Activated CD4-positive, alpha-beta T cell treated with anti-CD3 and anti-CD28 coated beads, Interleukin-2, amount 10 ng/mL, durations not matched to agents 7 days and 5 days (primary cell): ENCODE measurements at regions not wholly inside any gene's neighbourhood (a gene's known extent, or its start where the extent isn't known, plus 50 kb on each side); places are given as distances from the start of the nearest gene placed in this dataset.

Source experiments
- CTCF ChIA-PET: fragments of 350-600 bp; sonication (Branson Sonifier 250); formaldehyde crosslinking; loops from one replicate; lab custom pipeline; 2021; ENCODE audit warnings: antibody characterized with exemption; lab: Charles Lee
- POLR2A ChIA-PET: fragments of 350-600 bp; sonication (Branson Sonifier 250); formaldehyde crosslinking; loops from one replicate; lab custom pipeline; 2021; ENCODE audit warnings: antibody characterized with exemption; lab: Charles Lee
- DNase-seq: peaks from one replicate; pipeline ENCODE4 v3.0.0-alpha.2; 2020
- H3K27ac Mint-ChIP-seq: one replicate; pipeline ENCODE4 v1.8.0; 2021; ENCODE audit warnings: mild to moderate bottlenecking, moderate library complexity, mixed read lengths
- H3K27me3 Mint-ChIP-seq: one replicate; pipeline ENCODE4 v1.8.0; 2021; ENCODE audit warnings: mixed read lengths
- H3K36me3 Mint-ChIP-seq: one replicate; pipeline ENCODE4 v1.8.0; 2021; ENCODE audit warnings: low read depth, mixed read lengths
- H3K4me1 Mint-ChIP-seq: one replicate; pipeline ENCODE4 v1.8.0; 2021; ENCODE audit warnings: mixed read lengths
- H3K4me3 Mint-ChIP-seq: one replicate; pipeline ENCODE4 v1.8.0; 2021; ENCODE audit warnings: mild to moderate bottlenecking, moderate library complexity, mixed read lengths
- H3K9me3 Mint-ChIP-seq: one replicate; pipeline ENCODE4 v1.8.0; 2021; ENCODE audit warnings: mixed read lengths

GRCh38 chr2:8391126-8391525 is 290.7 kb upstream of the ID2 start:
- DNase-seq, result no peak
- CTCF ChIA-PET, result no interaction called here
- POLR2A ChIA-PET, result no interaction called here
- Mint-ChIP-seq H3K27ac (no peak overlapping the region), H3K4me3 (no peak overlapping the region), H3K9me3 (peaks cover 2% of the 10 kb centered on the region), H3K36me3 (no peaks in the 10 kb centered on the region), H3K27me3 (no peaks in the 10 kb centered on the region), H3K4me1 (peaks cover 3% of the 10 kb centered on the region)

GRCh38 chr2:8391584-8391983 is 290.3 kb upstream of the ID2 start:
- no peaks in the 10 kb centered on the region for H3K36me3 Mint-ChIP-seq
- H3K4me1 Mint-ChIP-seq, result peaks cover 3% of the 10 kb centered on the region
- H3K4me3 Mint-ChIP-seq, result no peak overlapping the region
- H3K27ac Mint-ChIP-seq, result no peak overlapping the region
- POLR2A ChIA-PET, result no interaction called here
- DNase-seq, result no peak
- CTCF ChIA-PET, result no interaction called here
- no peaks in the 10 kb centered on the region for H3K27me3 Mint-ChIP-seq
- H3K9me3 Mint-ChIP-seq, result peaks cover 2% of the 10 kb centered on the region

- Mint-ChIP-seq H3K27me3 (no peaks in the 10 kb centered on the region), H3K4me3 (no peak overlapping the region), H3K9me3 (peaks cover 2% of the 10 kb centered on the region), H3K4me1 (peaks cover 3% of the 10 kb centered on the region), H3K36me3 (no peaks in the 10 kb centered on the region), H3K27ac (no peak overlapping the region)
- POLR2A ChIA-PET, result no interaction called here
- no peak for DNase-seq
- CTCF ChIA-PET, result no interaction called here
Observed at GRCh38 chr2:8392098-8392866, 289.6 kb upstream of the ID2 start.

GRCh38 chr2:8393506-8393905 is 288.4 kb upstream of the ID2 start:
- Mint-ChIP-seq H3K4me3 (no peak overlapping the region), H3K4me1 (peaks cover 3% of the 10 kb centered on the region), H3K9me3 (peaks cover 5% of the 10 kb centered on the region), H3K36me3 (no peaks in the 10 kb centered on the region), H3K27ac (no peak overlapping the region), H3K27me3 (no peaks in the 10 kb centered on the region)
- no peak for DNase-seq
- ChIA-PET CTCF (interaction anchor here (1.2 kb wide), 1 partner anchor 12 kb away, joined by 6 read pairs; no protein-coding TSS in a partner anchor), POLR2A (no interaction called here)

GRCh38 chr2:8394131-8394530 is 287.7 kb upstream of the ID2 start:
- Mint-ChIP-seq H3K36me3 (peaks cover 2% of the 10 kb centered on the region), H3K27ac (no peak overlapping the region), H3K9me3 (peaks cover 8% of the 10 kb centered on the region), H3K27me3 (no peaks in the 10 kb centered on the region), H3K4me3 (no peak overlapping the region), H3K4me1 (peaks cover 3% of the 10 kb centered on the region)
- ChIA-PET CTCF (interaction anchor here (0.9 to 1.2 kb wide), 2 partner anchors 11 to 13 kb away, joined by 3 to 6 read pairs; no protein-coding TSS in a partner anchor), POLR2A (no interaction called here)
- DNase-seq, result no peak

GRCh38 chr2:8394569-8395359 is 287.1 kb upstream of the ID2 start:
- ChIA-PET POLR2A (interaction anchor here (0.7 to 0.9 kb wide), 2 partner anchors 14 to 1271 kb away, joined by 3 to 8 read pairs; no protein-coding TSS in a partner anchor), CTCF (interaction anchor here (0.7 to 1.2 kb wide), 3 partner anchors 10 to 13 kb away, joined by 3 to 6 read pairs (median 3); no protein-coding TSS in a partner anchor)
- Mint-ChIP-seq H3K27ac (no peak overlapping the region), H3K27me3 (no peaks in the 10 kb centered on the region), H3K36me3 (peaks cover 2% of the 10 kb centered on the region), H3K4me1 (peaks cover 1% of the 10 kb centered on the region), H3K9me3 (peaks cover 8% of the 10 kb centered on the region), H3K4me3 (no peak overlapping the region)
- DNase-seq, result no peak

- Mint-ChIP-seq H3K9me3 (peaks cover 8% of the 10 kb centered on the region), H3K27me3 (no peaks in the 10 kb centered on the region), H3K4me3 (no peak overlapping the region), H3K36me3 (peaks cover 2% of the 10 kb centered on the region), H3K27ac (no peak overlapping the region), H3K4me1 (no peaks in the 10 kb centered on the region)
- ChIA-PET CTCF (interaction anchor here (0.7 to 0.8 kb wide), 3 partner anchors 10 to 149 kb away, joined by 3 read pairs; no protein-coding TSS in a partner anchor), POLR2A (interaction anchor here (0.7 kb wide), 1 partner anchor 1272 kb away, joined by 8 read pairs; no protein-coding TSS in a partner anchor)
- DNase-seq, result no peak
Observed at GRCh38 chr2:8395718-8396117, 286.1 kb upstream of the ID2 start.

- DNase-seq, result no peak
- ChIA-PET CTCF (no interaction called here), POLR2A (no interaction called here)
- Mint-ChIP-seq H3K4me1 (no peaks in the 10 kb centered on the region), H3K9me3 (peaks cover 10% of the 10 kb centered on the region), H3K27ac (no peak overlapping the region), H3K4me3 (no peak overlapping the region), H3K36me3 (peaks cover 2% of the 10 kb centered on the region), H3K27me3 (no peaks in the 10 kb centered on the region)
Observed at GRCh38 chr2:8398040-8398668, 283.7 kb upstream of the ID2 start.

GRCh38 chr2:8399731-8400130 is 282.1 kb upstream of the ID2 start:
- CTCF ChIA-PET, result no interaction called here
- POLR2A ChIA-PET, result no interaction called here
- no peak for DNase-seq
- Mint-ChIP-seq H3K36me3 (peaks cover 2% of the 10 kb centered on the region), H3K27ac (no peak overlapping the region), H3K4me3 (no peak overlapping the region), H3K4me1 (peaks cover 2% of the 10 kb centered on the region), H3K27me3 (no peaks in the 10 kb centered on the region), H3K9me3 (peaks cover 11% of the 10 kb centered on the region)

- Mint-ChIP-seq H3K4me3 (no peak overlapping the region), H3K27me3 (no peaks in the 10 kb centered on the region), H3K36me3 (peaks cover 2% of the 10 kb centered on the region), H3K27ac (no peak overlapping the region), H3K9me3 (peaks cover 11% of the 10 kb centered on the region), H3K4me1 (peaks cover 2% of the 10 kb centered on the region)
- ChIA-PET POLR2A (no interaction called here), CTCF (interaction anchor here (0.5 to 0.8 kb wide), 2 partner anchors 14 to 55 kb away, joined by 3 read pairs; no protein-coding TSS in a partner anchor)
- no peak for DNase-seq
Observed at GRCh38 chr2:8400196-8400595, 281.7 kb upstream of the ID2 start.

GRCh38 chr2:8402222-8402621 is 279.6 kb upstream of the ID2 start:
- DNase-seq, result no peak
- no peak overlapping the region for H3K4me3 Mint-ChIP-seq
- H3K36me3 Mint-ChIP-seq, result peaks cover 2% of the 10 kb centered on the region
- ChIA-PET POLR2A (no interaction called here), CTCF (no interaction called here)
- no peak overlapping the region for H3K27ac Mint-ChIP-seq
- peaks cover 11% of the 10 kb centered on the region for H3K9me3 Mint-ChIP-seq
- H3K4me1 Mint-ChIP-seq, result peaks cover 5% of the 10 kb centered on the region
- no peaks in the 10 kb centered on the region for H3K27me3 Mint-ChIP-seq

- Mint-ChIP-seq H3K27ac (no peak overlapping the region), H3K9me3 (peaks cover 4% of the 10 kb centered on the region), H3K4me1 (peaks cover 11% of the 10 kb centered on the region), H3K36me3 (no peaks in the 10 kb centered on the region), H3K27me3 (no peaks in the 10 kb centered on the region), H3K4me3 (no peak overlapping the region)
- DNase-seq, result no peak
- CTCF ChIA-PET, result no interaction called here
- POLR2A ChIA-PET, result no interaction called here
Observed at GRCh38 chr2:8403876-8404275, 278.0 kb upstream of the ID2 start.
